ENCODE measurements at regions not wholly inside any gene's neighbourhood (a gene's known extent, or its start where the extent isn't known, plus 50 kb on each side); places are given as distances from the start of the nearest gene placed in this dataset.
A peak's percentile ranks its signal among the peaks of the same experiment; 100 is the strongest.

- H3K36me3 ChIP-seq: no peaks in the 10 kb centered on the region
- intact Hi-C loops (cut with DNase I; ENCODE audit: low total_unique reads): no loop called here
- peak overlapping the region in 2 of 5 donors; percentile 1 to 14 for H3K27ac ChIP-seq
- TF ChIP-seq POLR2AphosphoS5 (IDR thresholded peaks at IDR 0.05) (no peak), EP300 (IDR thresholded peaks at IDR 0.05) (no peak), CTCF (IDR thresholded peaks at IDR 0.05) (no peak), POLR2A (IDR thresholded peaks at IDR 0.05) (no peak)
- H3K4me3 ChIP-seq: no peak overlapping the region
- H3K27me3 ChIP-seq: no peaks in the 10 kb centered on the region
- H3K9me3 ChIP-seq: no peaks in the 10 kb centered on the region
- WGBS, 5 donors: 51 to 60% (median 54%) methylated on average over 5 of the region's 5 CpGs
- no peaks in the 10 kb centered on the region for H3K4me1 ChIP-seq
- DNase-seq: no peak
These were observed 50.0 kb upstream of the ESR1 start for GRCh38 chr6:151757506-151757955.

Measured in stomach (tissue), 8 donors.